ENCODE measurements at regions not wholly inside any gene's neighbourhood (a gene's known extent, or its start where the extent isn't known, plus 50 kb on each side); places are given as distances from the start of the nearest gene placed in this dataset.

DNA sequence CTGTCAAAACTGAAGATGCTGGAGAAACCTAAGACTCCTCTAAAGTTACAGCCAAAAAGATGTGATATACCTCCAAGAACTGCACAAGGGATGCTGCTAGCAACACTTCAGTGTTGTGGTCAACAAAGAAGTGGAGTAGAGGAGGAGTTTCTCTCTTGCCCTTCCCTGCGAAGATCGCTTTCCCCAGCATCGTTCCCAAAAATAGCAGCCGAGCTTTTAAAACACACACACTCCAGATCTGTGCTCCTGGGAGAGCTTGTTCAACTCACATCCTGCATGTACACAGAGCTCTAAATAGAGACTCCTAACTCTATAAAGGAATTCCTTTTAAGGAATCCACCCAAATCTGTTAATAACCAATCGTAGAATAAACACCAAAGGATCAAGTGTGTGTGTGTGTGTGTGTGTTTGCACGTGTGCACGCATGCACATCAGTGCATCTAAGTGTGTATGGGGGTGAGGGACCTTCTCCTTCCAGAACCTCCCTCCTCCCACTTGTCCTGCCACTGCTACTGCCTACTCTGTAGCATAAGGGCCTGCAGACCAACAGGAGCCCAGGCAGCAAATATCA is 58.5 kb downstream of the PSMG1 start:
- Histone ChIP-seq H3K27ac (no peak overlapping the region), H3K9me3 (ENCODE audit: low read depth, low read length) (no peaks in the 10 kb centered on the region), H3K9ac (ENCODE audit: insufficient read length) (no peak overlapping the region), H3K36me3 (ENCODE audit: insufficient read depth, low read length) (no peaks in the 10 kb centered on the region), H3K4me3 (no peak overlapping the region)
- TF ChIP-seq EZH2 (IDR thresholded peaks at IDR 0.05) = no peak
- TF ChIP-seq POLR2AphosphoS5 (IDR thresholded peaks at IDR 0.05; ENCODE audit: borderline replicate concordance, low read depth, low read length) = no peak
- TF ChIP-seq FOXP2 (optimal IDR thresholded peaks at IDR 0.05; ENCODE audit: control extremely low read depth, extremely low read length, insufficient read depth) = no peak
- no peak for DNase-seq (ENCODE audit: low read depth, low spot score)

DNA sequence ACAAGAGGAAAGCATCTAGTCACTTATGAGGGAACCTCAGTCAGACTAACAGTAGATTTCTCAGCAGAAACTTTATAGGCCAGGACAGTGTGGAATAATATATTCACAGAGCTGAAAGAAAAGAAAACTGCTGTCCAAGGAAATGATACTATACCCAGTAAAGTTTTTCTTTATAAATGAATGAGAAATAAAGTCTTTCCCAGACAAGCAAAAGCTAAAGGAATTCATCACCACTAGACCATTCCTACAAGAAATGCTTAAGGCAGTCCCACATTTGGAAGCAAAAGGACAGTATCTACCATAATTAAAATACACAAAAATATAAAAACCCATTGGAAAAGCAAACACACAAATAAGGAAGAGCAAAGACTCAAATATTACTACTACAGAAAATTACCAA is 59.9 kb downstream of the PSMG1 start:
- Histone ChIP-seq H3K36me3 (ENCODE audit: insufficient read depth, low read length) (no peaks in the 10 kb centered on the region), H3K4me3 (no peak overlapping the region), H3K9ac (ENCODE audit: insufficient read length) (no peak overlapping the region), H3K27ac (no peak overlapping the region), H3K9me3 (ENCODE audit: low read depth, low read length) (no peaks in the 10 kb centered on the region)
- no peak for TF ChIP-seq POLR2AphosphoS5 (IDR thresholded peaks at IDR 0.05; ENCODE audit: borderline replicate concordance, low read depth, low read length)
- TF ChIP-seq EZH2 (IDR thresholded peaks at IDR 0.05) = no peak
- TF ChIP-seq FOXP2 (optimal IDR thresholded peaks at IDR 0.05; ENCODE audit: control extremely low read depth, extremely low read length, insufficient read depth) = no peak
- no peak for DNase-seq (ENCODE audit: low read depth, low spot score)

DNA sequence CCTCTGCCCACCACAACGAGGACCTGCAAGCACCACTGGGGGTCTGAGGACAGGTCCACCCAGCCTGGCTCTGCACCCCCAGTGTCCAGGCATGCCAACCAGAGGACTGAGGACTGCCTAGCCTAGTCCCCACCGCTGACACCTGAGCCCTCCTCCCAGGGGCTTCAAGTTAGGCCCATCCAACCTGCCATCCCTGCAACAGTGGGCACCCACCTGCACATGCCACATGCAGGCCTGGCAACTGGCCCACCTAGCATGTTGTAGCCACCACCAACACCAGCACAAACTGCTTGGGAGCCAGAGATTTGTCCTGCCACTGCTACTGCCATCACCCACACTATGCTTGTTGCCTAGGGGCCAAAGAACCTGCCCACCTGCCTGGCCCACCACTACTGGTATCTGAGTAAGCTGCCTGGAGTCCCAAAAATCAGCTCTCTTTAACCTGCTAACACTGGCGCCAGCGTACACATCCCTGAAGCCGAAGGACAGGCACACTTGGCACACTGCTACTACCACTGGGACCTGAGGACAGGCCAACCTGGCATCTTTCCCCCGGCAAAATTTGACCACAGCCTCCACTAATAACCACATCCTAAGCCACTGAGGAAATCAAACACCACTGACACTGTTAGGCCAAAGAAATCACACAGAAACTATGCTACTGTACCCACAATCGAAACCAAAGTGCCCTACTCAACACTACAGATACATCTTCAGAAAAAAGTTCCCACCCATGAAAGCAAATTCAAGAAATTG is 61.5 kb downstream of the PSMG1 start:
- TF ChIP-seq POLR2AphosphoS5 (IDR thresholded peaks at IDR 0.05; ENCODE audit: borderline replicate concordance, low read depth, low read length) (no peak), FOXP2 (optimal IDR thresholded peaks at IDR 0.05; ENCODE audit: control extremely low read depth, extremely low read length, insufficient read depth) (no peak), EZH2 (IDR thresholded peaks at IDR 0.05) (no peak)
- DNase-seq (ENCODE audit: low read depth, low spot score) = no peak
- no peaks in the 10 kb centered on the region for H3K36me3 ChIP-seq (ENCODE audit: insufficient read depth, low read length)
- H3K9me3 ChIP-seq (ENCODE audit: low read depth, low read length) = no peaks in the 10 kb centered on the region
- H3K4me3 ChIP-seq = no peak overlapping the region
- H3K27ac ChIP-seq = no peak overlapping the region
- H3K9ac ChIP-seq (ENCODE audit: insufficient read length) = no peak overlapping the region

DNA sequence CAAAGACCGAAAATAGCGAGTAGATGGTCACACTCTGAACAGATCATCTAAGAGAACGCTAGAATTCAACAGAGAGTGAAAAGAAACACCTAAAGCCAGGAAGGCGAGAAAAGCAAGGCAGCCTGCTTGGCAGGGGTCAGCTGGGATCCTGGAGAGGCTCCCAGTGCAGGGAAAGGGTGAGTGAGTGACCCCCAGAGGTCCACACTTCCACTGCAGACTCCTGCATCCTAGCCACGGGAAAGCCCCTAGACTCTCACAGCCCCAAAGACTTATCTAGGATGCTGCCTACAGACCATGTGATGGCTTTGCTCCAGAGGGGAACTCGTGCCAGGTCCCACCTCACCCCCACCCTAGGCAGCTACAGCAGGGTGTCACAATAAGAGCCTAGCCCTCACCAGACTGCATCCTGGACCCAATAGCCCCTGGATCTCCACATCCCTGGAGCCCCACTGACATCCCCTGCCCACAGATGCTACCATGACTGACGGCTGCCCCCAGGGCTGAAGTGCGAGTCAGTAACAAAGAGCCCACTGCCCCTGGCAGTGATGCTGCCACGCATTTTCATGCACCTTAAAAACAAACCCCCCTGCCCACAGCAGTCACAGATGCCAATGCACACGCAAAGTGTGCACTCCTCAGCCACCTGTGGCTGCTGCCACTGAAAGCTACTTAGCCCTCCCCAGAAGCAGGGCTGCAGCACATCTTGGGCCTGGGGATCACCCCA is 62.2 kb downstream of the PSMG1 start:
- no peak overlapping the region for H3K4me3 ChIP-seq
- no peaks in the 10 kb centered on the region for H3K9me3 ChIP-seq (ENCODE audit: low read depth, low read length)
- DNase-seq (ENCODE audit: low read depth, low spot score) = no peak
- no peak overlapping the region for H3K9ac ChIP-seq (ENCODE audit: insufficient read length)
- no peak overlapping the region for H3K27ac ChIP-seq
- TF ChIP-seq POLR2AphosphoS5 (IDR thresholded peaks at IDR 0.05; ENCODE audit: borderline replicate concordance, low read depth, low read length) (no peak), FOXP2 (optimal IDR thresholded peaks at IDR 0.05; ENCODE audit: control extremely low read depth, extremely low read length, insufficient read depth) (no peak), EZH2 (IDR thresholded peaks at IDR 0.05) (no peak)
- H3K36me3 ChIP-seq (ENCODE audit: insufficient read depth, low read length) = no peaks in the 10 kb centered on the region

DNA sequence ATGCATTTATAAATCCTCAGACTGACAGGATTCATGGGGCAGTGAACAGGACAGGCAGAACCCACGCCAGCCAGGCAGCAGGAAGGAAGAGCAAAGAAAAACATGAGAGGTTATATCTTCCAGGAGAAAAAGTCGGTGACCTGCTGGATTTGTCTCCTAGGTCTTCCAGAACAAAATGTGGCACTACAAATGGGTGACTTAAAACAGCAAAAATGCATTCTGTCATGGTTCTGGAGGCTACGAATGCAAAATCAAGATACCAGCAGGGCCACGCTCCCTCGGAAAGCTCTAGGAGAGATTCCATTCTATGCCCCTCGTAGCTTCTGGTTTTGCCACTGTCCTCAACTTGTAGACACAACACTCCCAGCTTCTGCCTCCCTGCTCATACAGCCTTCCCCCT is 63.4 kb downstream of the PSMG1 start:
- Histone ChIP-seq H3K27ac (no peak overlapping the region), H3K4me3 (no peak overlapping the region), H3K36me3 (ENCODE audit: insufficient read depth, low read length) (no peaks in the 10 kb centered on the region), H3K9me3 (ENCODE audit: low read depth, low read length) (no peaks in the 10 kb centered on the region), H3K9ac (ENCODE audit: insufficient read length) (no peak overlapping the region)
- TF ChIP-seq POLR2AphosphoS5 (IDR thresholded peaks at IDR 0.05; ENCODE audit: borderline replicate concordance, low read depth, low read length) (no peak), FOXP2 (optimal IDR thresholded peaks at IDR 0.05; ENCODE audit: control extremely low read depth, extremely low read length, insufficient read depth) (no peak), EZH2 (IDR thresholded peaks at IDR 0.05) (no peak)
- DNase-seq (ENCODE audit: low read depth, low spot score) = no peak

DNA sequence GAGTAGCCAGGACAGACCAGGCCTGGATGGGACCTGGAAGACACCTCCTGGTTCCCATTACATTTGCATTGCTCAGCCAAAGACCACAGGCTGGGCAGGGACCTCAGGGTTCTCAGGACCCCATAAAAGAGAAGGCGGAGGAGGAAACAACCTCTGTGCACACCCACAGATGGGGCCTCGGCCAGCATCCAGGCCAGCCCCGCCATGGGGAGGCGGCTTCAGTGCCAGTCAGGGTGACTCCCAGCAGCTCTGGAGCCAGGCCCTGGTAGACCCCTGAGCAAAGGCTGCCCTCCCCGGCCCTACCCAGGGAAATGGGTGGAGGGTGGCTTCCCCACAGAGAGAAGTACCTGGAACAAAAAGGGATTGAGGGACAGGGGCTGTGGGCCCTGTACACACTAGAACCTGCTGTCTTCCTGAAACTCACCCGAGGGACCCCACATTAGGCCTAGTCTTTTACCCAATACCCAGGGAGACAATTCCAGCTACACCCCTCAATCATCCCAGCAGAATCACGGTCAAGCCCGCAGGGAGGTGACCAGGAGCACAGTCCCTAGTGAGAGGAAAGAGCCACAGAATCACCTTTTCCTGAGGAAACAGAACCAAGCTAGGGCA is 64.5 kb downstream of the PSMG1 start:
- no peaks in the 10 kb centered on the region for H3K36me3 ChIP-seq (ENCODE audit: insufficient read depth, low read length)
- H3K9ac ChIP-seq (ENCODE audit: insufficient read length) = no peak overlapping the region
- no peaks in the 10 kb centered on the region for H3K9me3 ChIP-seq (ENCODE audit: low read depth, low read length)
- H3K4me3 ChIP-seq = no peak overlapping the region
- TF ChIP-seq EZH2 (IDR thresholded peaks at IDR 0.05) (no peak), FOXP2 (optimal IDR thresholded peaks at IDR 0.05; ENCODE audit: control extremely low read depth, extremely low read length, insufficient read depth) (no peak), POLR2AphosphoS5 (IDR thresholded peaks at IDR 0.05; ENCODE audit: borderline replicate concordance, low read depth, low read length) (no peak)
- no peak overlapping the region for H3K27ac ChIP-seq
- DNase-seq (ENCODE audit: low read depth, low spot score) = no peak

DNA sequence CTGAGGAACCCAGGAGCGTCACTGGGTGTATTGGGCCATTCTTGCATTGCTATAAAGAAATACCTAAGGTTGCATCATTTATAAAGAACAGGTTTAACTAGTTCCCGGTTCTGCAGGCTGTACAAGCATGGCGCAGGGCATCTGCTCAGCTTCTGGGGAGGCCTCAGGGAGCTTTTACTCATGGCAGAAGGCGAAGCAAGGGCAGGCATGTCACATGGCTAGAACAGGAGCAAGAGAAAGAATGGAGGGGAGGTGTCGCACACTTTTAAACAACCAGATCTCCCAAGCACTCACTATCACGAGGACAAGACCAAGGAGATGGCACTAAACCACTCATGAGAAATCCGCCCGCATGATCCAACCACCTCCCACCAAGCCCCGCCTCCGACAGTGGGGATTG is 65.2 kb downstream of the PSMG1 start:
- no peak for DNase-seq (ENCODE audit: low read depth, low spot score)
- no peak overlapping the region for H3K4me3 ChIP-seq
- no peaks in the 10 kb centered on the region for H3K9me3 ChIP-seq (ENCODE audit: low read depth, low read length)
- no peaks in the 10 kb centered on the region for H3K36me3 ChIP-seq (ENCODE audit: insufficient read depth, low read length)
- no peak overlapping the region for H3K27ac ChIP-seq
- no peak overlapping the region for H3K9ac ChIP-seq (ENCODE audit: insufficient read length)
- TF ChIP-seq FOXP2 (optimal IDR thresholded peaks at IDR 0.05; ENCODE audit: control extremely low read depth, extremely low read length, insufficient read depth) (no peak), POLR2AphosphoS5 (IDR thresholded peaks at IDR 0.05; ENCODE audit: borderline replicate concordance, low read depth, low read length) (no peak)

DNA sequence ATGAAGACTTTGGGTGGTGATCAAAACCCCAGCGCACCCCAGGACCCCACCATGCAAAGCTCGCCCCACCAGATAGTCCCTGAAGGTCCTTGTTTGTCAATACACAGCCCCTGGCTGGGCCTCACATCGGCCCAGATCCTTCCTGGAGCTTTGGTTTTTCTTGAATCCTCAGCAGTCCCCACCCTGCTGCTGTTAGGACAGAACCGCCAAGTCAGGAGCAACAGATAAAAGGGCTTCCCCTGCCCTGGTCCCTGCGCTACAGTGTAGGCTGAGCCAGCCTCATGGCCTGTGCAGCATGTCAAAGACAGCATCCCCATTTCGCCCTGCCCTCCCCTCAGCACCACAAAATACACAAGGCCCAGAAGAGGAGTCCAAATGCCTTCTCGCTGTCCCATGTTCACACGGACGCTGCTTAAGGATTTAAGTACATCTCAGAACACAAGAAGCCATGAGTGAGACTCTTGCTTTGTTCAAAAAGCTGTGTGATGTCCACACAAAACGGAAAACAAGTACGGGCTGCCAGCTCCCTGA is 65.7 kb downstream of the PSMG1 start:
- H3K9ac ChIP-seq (ENCODE audit: insufficient read length) = no peak overlapping the region
- H3K4me3 ChIP-seq = no peak overlapping the region
- no peaks in the 10 kb centered on the region for H3K36me3 ChIP-seq (ENCODE audit: insufficient read depth, low read length)
- TF ChIP-seq POLR2AphosphoS5 (IDR thresholded peaks at IDR 0.05; ENCODE audit: borderline replicate concordance, low read depth, low read length) = no peak
- no peak for TF ChIP-seq EZH2 (IDR thresholded peaks at IDR 0.05)
- no peak for TF ChIP-seq FOXP2 (optimal IDR thresholded peaks at IDR 0.05; ENCODE audit: control extremely low read depth, extremely low read length, insufficient read depth)
- no peak overlapping the region for H3K27ac ChIP-seq
- no peaks in the 10 kb centered on the region for H3K9me3 ChIP-seq (ENCODE audit: low read depth, low read length)
- DNase-seq (ENCODE audit: low read depth, low spot score) = no peak
